H1 (cell line): ENCODE measurements at regions not wholly inside any gene's neighbourhood (a gene's known extent, or its start where the extent isn't known, plus 50 kb on each side); places are given as distances from the start of the nearest gene placed in this dataset.

Experiments used
- CHD7 ChIP-seq: fragments of 300-600 bp; sonication (generic); IDR thresholded peaks from 2 replicates; pipeline ENCODE4 v1.7.1; 2012; ENCODE audit warnings: low read length, moderate library complexity, mild to moderate bottlenecking, inconsistent platforms; ENCODE audit not compliant: insufficient replicate concordance
- HDAC2 ChIP-seq, 2 experiments: fragments of 300-600 bp in 1 of 2; sonication (generic) in 1 of 2; IDR thresholded peaks; 2 replicates each; pipeline ENCODE4 v1.6.1; 2011 to 2012; ENCODE audit warnings: low read depth in 2 of 2, low read length in 2 of 2, mild to moderate bottlenecking in 2 of 2, moderate library complexity in 2 of 2, borderline replicate concordance in 1 of 2, inconsistent platforms in 1 of 2
- TBP ChIP-seq: IDR thresholded peaks from 2 replicates; pipeline ENCODE4 v1.6.1; 2011; ENCODE audit warnings: low read depth, low read length, improper control_type of control experiment
- TF ChIP-seq, protein P1 (sequence below): IDR thresholded peaks from 2 replicates; pipeline ENCODE4 v1.6.1; 2012; ENCODE audit warnings: inconsistent platforms

DNA sequence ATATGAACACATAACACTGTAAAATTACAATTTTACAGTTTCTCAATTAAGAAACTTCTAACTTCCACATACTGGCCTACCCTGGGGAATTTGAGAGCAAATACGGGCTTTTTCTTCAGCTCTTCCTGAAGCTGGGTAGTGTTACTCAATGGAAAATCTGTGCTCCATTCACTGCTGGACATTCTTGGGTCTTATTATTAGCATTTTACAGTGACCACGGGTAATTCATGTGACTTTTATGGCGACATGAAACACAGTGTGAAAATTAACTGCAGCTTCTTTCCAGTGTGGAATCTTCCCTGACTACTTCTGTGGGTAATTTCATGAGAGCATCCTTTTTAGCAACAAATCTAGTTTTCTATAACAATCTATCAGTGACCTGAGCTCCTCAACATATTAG lies 423.7 kb upstream of the ANO5 start (continued):
- TF ChIP-seq CHD7 (no peak), TBP (no peak), HDAC2 (IDR thresholded peaks at IDR 0.05; ENCODE audit: borderline replicate concordance in 1 of 2, low read depth in 2 of 2, low read length in 2 of 2) (no peak)
- TF ChIP-seq, protein P1, sequence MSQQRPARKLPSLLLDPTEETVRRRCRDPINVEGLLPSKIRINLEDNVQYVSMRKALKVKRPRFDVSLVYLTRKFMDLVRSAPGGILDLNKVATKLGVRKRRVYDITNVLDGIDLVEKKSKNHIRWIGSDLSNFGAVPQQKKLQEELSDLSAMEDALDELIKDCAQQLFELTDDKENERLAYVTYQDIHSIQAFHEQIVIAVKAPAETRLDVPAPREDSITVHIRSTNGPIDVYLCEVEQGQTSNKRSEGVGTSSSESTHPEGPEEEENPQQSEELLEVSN = no peak
